ENCODE measurements at regions not wholly inside any gene's neighbourhood (a gene's known extent, or its start where the extent isn't known, plus 50 kb on each side); places are given as distances from the start of the nearest gene placed in this dataset.

- no peak for DNase-seq (ENCODE audit: extremely low spot score, unreplicated experiment)
- peaks cover 29% of the 10 kb centered on the region for H3K4me1 Mint-ChIP-seq (ENCODE audit: unreplicated experiment)
Measured at GRCh38 chr4:31236639-31237173, 516.5 kb downstream of the PCDH7 start.

DNA sequence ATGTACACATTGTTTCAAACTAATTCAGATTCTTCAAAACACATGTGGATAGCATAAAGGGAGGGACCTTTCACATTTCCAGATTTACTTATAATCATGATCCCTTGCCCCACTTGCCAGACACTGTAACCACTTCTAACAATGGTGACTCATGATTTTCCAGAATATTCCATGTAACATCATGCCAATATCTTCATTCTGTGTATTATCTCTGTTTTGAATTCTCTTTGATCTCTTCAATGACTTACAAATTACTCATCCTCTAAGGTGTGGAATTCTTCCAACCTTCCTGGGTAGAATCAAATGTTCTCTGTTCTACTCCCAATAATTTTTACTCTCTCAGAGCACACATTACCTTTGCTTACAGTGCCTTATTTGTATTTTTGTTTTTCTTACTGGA is 517.1 kb downstream of the PCDH7 start:
- peaks cover 34% of the 10 kb centered on the region for H3K4me1 Mint-ChIP-seq (ENCODE audit: unreplicated experiment)
- no peak overlapping the region for H3K4me3 Mint-ChIP-seq (ENCODE audit: unreplicated experiment)
- TF ChIP-seq, protein P1, sequence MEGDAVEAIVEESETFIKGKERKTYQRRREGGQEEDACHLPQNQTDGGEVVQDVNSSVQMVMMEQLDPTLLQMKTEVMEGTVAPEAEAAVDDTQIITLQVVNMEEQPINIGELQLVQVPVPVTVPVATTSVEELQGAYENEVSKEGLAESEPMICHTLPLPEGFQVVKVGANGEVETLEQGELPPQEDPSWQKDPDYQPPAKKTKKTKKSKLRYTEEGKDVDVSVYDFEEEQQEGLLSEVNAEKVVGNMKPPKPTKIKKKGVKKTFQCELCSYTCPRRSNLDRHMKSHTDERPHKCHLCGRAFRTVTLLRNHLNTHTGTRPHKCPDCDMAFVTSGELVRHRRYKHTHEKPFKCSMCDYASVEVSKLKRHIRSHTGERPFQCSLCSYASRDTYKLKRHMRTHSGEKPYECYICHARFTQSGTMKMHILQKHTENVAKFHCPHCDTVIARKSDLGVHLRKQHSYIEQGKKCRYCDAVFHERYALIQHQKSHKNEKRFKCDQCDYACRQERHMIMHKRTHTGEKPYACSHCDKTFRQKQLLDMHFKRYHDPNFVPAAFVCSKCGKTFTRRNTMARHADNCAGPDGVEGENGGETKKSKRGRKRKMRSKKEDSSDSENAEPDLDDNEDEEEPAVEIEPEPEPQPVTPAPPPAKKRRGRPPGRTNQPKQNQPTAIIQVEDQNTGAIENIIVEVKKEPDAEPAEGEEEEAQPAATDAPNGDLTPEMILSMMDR (IDR thresholded peaks at IDR 0.05), result no peak
- peaks cover 3% of the 10 kb centered on the region for H3K36me3 Mint-ChIP-seq (ENCODE audit: unreplicated experiment)
- DNase-seq (ENCODE audit: extremely low spot score, unreplicated experiment), result no peak
- H3K9me3 Mint-ChIP-seq (ENCODE audit: unreplicated experiment), result peaks cover 14% of the 10 kb centered on the region
- no peaks in the 10 kb centered on the region for H3K27me3 Mint-ChIP-seq (ENCODE audit: unreplicated experiment)
- no peak overlapping the region for H3K27ac Mint-ChIP-seq (ENCODE audit: unreplicated experiment)

More at GRCh38 chr4:31236639-31237173, 516.5 kb downstream of the PCDH7 start:
- TF ChIP-seq, protein P1 (IDR thresholded peaks at IDR 0.05), result no peak
- Mint-ChIP-seq H3K27ac (ENCODE audit: unreplicated experiment) (no peak overlapping the region), H3K36me3 (ENCODE audit: unreplicated experiment) (peaks cover 3% of the 10 kb centered on the region), H3K4me3 (ENCODE audit: unreplicated experiment) (no peak overlapping the region), H3K9me3 (ENCODE audit: unreplicated experiment) (peaks cover 14% of the 10 kb centered on the region), H3K27me3 (ENCODE audit: unreplicated experiment) (no peaks in the 10 kb centered on the region)

- peaks cover 14% of the 10 kb centered on the region for H3K9me3 Mint-ChIP-seq (ENCODE audit: unreplicated experiment)
Measured at GRCh38 chr4:31239886-31240285, 519.7 kb downstream of the PCDH7 start.

GRCh38 chr4:31241504-31242106 is 521.4 kb downstream of the PCDH7 start:
- Mint-ChIP-seq H3K27me3 (ENCODE audit: unreplicated experiment) (no peaks in the 10 kb centered on the region), H3K36me3 (ENCODE audit: unreplicated experiment) (peaks cover 7% of the 10 kb centered on the region), H3K4me1 (ENCODE audit: unreplicated experiment) (peaks cover 42% of the 10 kb centered on the region), H3K9me3 (ENCODE audit: unreplicated experiment) (peaks cover 20% of the 10 kb centered on the region), H3K27ac (ENCODE audit: unreplicated experiment) (no peak overlapping the region), H3K4me3 (ENCODE audit: unreplicated experiment) (no peak overlapping the region)
- no peak for DNase-seq (ENCODE audit: extremely low spot score, unreplicated experiment)
- TF ChIP-seq, protein P1 (IDR thresholded peaks at IDR 0.05), result no peak

More at GRCh38 chr4:31239886-31240285, 519.7 kb downstream of the PCDH7 start:
- Mint-ChIP-seq H3K4me1 (ENCODE audit: unreplicated experiment) (peaks cover 45% of the 10 kb centered on the region), H3K27me3 (ENCODE audit: unreplicated experiment) (no peaks in the 10 kb centered on the region), H3K27ac (ENCODE audit: unreplicated experiment) (peak overlapping the region; percentile 58), H3K36me3 (ENCODE audit: unreplicated experiment) (peaks cover 3% of the 10 kb centered on the region), H3K4me3 (ENCODE audit: unreplicated experiment) (no peak overlapping the region)
- TF ChIP-seq, protein P1 (IDR thresholded peaks at IDR 0.05), result no peak
- DNase-seq (ENCODE audit: extremely low spot score, unreplicated experiment), result no peak

- Mint-ChIP-seq H3K9me3 (ENCODE audit: unreplicated experiment) (peaks cover 15% of the 10 kb centered on the region), H3K36me3 (ENCODE audit: unreplicated experiment) (peaks cover 4% of the 10 kb centered on the region), H3K27me3 (ENCODE audit: unreplicated experiment) (no peaks in the 10 kb centered on the region), H3K4me3 (ENCODE audit: unreplicated experiment) (no peak overlapping the region), H3K27ac (ENCODE audit: unreplicated experiment) (no peak overlapping the region), H3K4me1 (ENCODE audit: unreplicated experiment) (peaks cover 22% of the 10 kb centered on the region)
- DNase-seq (ENCODE audit: extremely low spot score, unreplicated experiment), result no peak
- TF ChIP-seq, protein P1 (IDR thresholded peaks at IDR 0.05), result no peak
Measured at GRCh38 chr4:31246856-31247255, 526.7 kb downstream of the PCDH7 start.
